ENCODE measurements at regions not wholly inside any gene's neighbourhood (a gene's known extent, or its start where the extent isn't known, plus 50 kb on each side); places are given as distances from the start of the nearest gene placed in this dataset.
A peak's percentile ranks its signal among the peaks of the same experiment; 100 is the strongest.

GRCh38 chr6:25084508-25084833 lies 148.7 kb upstream of the RIPOR2 start:
- in situ Hi-C loops (cut with HindIII; ENCODE audit: low pct_unique_long_range_greater_than_20kb, low sequenced_read_pairs), result no loop called here
- DNase-seq (ENCODE audit: low read depth, low spot score), result no peak

- in situ Hi-C loops (cut with HindIII; ENCODE audit: low pct_unique_long_range_greater_than_20kb, low sequenced_read_pairs), result no loop called here
- DNase-seq (ENCODE audit: low read depth, low spot score), result no peak
These were observed 150.0 kb upstream of the RIPOR2 start for GRCh38 chr6:25085756-25086155.

GRCh38 chr6:25086500-25087091 lies 150.8 kb upstream of the RIPOR2 start:
- DNase-seq (ENCODE audit: low read depth, low spot score), result no peak
- in situ Hi-C loops (cut with HindIII; ENCODE audit: low pct_unique_long_range_greater_than_20kb, low sequenced_read_pairs), result no loop called here

GRCh38 chr6:25088513-25088912 lies 152.8 kb upstream of the RIPOR2 start:
- peak; percentile 22 for DNase-seq (ENCODE audit: low read depth, low spot score)
- in situ Hi-C loops (cut with HindIII; ENCODE audit: low pct_unique_long_range_greater_than_20kb, low sequenced_read_pairs), result no loop called here

GRCh38 chr6:25089442-25089841 lies 153.7 kb upstream of the RIPOR2 start:
- in situ Hi-C loops (cut with HindIII; ENCODE audit: low pct_unique_long_range_greater_than_20kb, low sequenced_read_pairs), result no loop called here
- no peak for DNase-seq (ENCODE audit: low read depth, low spot score)

- DNase-seq (ENCODE audit: low read depth, low spot score), result no peak
- in situ Hi-C loops (cut with HindIII; ENCODE audit: low pct_unique_long_range_greater_than_20kb, low sequenced_read_pairs), result no loop called here
These were observed 159.0 kb upstream of the RIPOR2 start for GRCh38 chr6:25094726-25095125.

GRCh38 chr6:25100288-25100687 lies 164.5 kb upstream of the RIPOR2 start:
- in situ Hi-C loops (cut with HindIII; ENCODE audit: low pct_unique_long_range_greater_than_20kb, low sequenced_read_pairs), result no loop called here
- no peak for DNase-seq (ENCODE audit: low read depth, low spot score)

- DNase-seq (ENCODE audit: low read depth, low spot score), result no peak
- in situ Hi-C loops (cut with HindIII; ENCODE audit: low pct_unique_long_range_greater_than_20kb, low sequenced_read_pairs), result no loop called here
These were observed 167.8 kb upstream of the RIPOR2 start for GRCh38 chr6:25103603-25104002.

- no peak for DNase-seq (ENCODE audit: low read depth, low spot score)
- in situ Hi-C loops (cut with HindIII; ENCODE audit: low pct_unique_long_range_greater_than_20kb, low sequenced_read_pairs), result no loop called here
These were observed 169.5 kb upstream of the RIPOR2 start for GRCh38 chr6:25105070-25105925.

- in situ Hi-C loops (cut with HindIII; ENCODE audit: low pct_unique_long_range_greater_than_20kb, low sequenced_read_pairs), result no loop called here
- DNase-seq (ENCODE audit: low read depth, low spot score), result no peak
These were observed 171.5 kb upstream of the RIPOR2 start for GRCh38 chr6:25107218-25107617.

- in situ Hi-C loops (cut with HindIII; ENCODE audit: low pct_unique_long_range_greater_than_20kb, low sequenced_read_pairs), result no loop called here
- DNase-seq (ENCODE audit: low read depth, low spot score), result no peak
These were observed 167.4 kb upstream of the CARMIL1 start for GRCh38 chr6:25111782-25112181.

- no peak for DNase-seq (ENCODE audit: low read depth, low spot score)
- in situ Hi-C loops (cut with HindIII; ENCODE audit: low pct_unique_long_range_greater_than_20kb, low sequenced_read_pairs), result no loop called here
These were observed 166.8 kb upstream of the CARMIL1 start for GRCh38 chr6:25112322-25112773.

GRCh38 chr6:25113436-25113835 lies 165.7 kb upstream of the CARMIL1 start:
- in situ Hi-C loops (cut with HindIII; ENCODE audit: low pct_unique_long_range_greater_than_20kb, low sequenced_read_pairs), result no loop called here
- DNase-seq (ENCODE audit: low read depth, low spot score), result no peak

- no peak for DNase-seq (ENCODE audit: low read depth, low spot score)
These were observed 161.1 kb upstream of the CARMIL1 start for GRCh38 chr6:25118038-25118437.

GRCh38 chr6:25121186-25121585 lies 158.0 kb upstream of the CARMIL1 start:
- in situ Hi-C loops (cut with HindIII; ENCODE audit: low pct_unique_long_range_greater_than_20kb, low sequenced_read_pairs), result no loop called here
- no peak for DNase-seq (ENCODE audit: low read depth, low spot score)

More at GRCh38 chr6:25118038-25118437, 161.1 kb upstream of the CARMIL1 start:
- in situ Hi-C loops (cut with HindIII; ENCODE audit: low pct_unique_long_range_greater_than_20kb, low sequenced_read_pairs), result no loop called here

GRCh38 chr6:25122001-25122400 lies 157.2 kb upstream of the CARMIL1 start:
- in situ Hi-C loops (cut with HindIII; ENCODE audit: low pct_unique_long_range_greater_than_20kb, low sequenced_read_pairs), result no loop called here
- no peak for DNase-seq (ENCODE audit: low read depth, low spot score)

GRCh38 chr6:25122622-25123237 lies 156.4 kb upstream of the CARMIL1 start:
- DNase-seq (ENCODE audit: low read depth, low spot score), result no peak
- in situ Hi-C loops (cut with HindIII; ENCODE audit: low pct_unique_long_range_greater_than_20kb, low sequenced_read_pairs), result no loop called here

GRCh38 chr6:25124216-25124715 lies 154.9 kb upstream of the CARMIL1 start:
- DNase-seq (ENCODE audit: low read depth, low spot score), result no peak
- in situ Hi-C loops (cut with HindIII; ENCODE audit: low pct_unique_long_range_greater_than_20kb, low sequenced_read_pairs), result no loop called here

GRCh38 chr6:25125736-25126135 lies 153.4 kb upstream of the CARMIL1 start:
- in situ Hi-C loops (cut with HindIII; ENCODE audit: low pct_unique_long_range_greater_than_20kb, low sequenced_read_pairs), result no loop called here
- no peak for DNase-seq (ENCODE audit: low read depth, low spot score)
